Muscle layer of duodenum (tissue), 2 donors: ENCODE measurements at regions not wholly inside any gene's neighbourhood (a gene's known extent, or its start where the extent isn't known, plus 50 kb on each side); places are given as distances from the start of the nearest gene placed in this dataset.
"Not testable (repeated sequence)": the region's sequence is repeated elsewhere in the genome, so short reads cannot be mapped to it uniquely, and the experiment has no call there.

ENCODE experiments used
- H3K27ac ChIP-seq: one replicate; pipeline ENCODE4 v1.7.0; 2013; ENCODE audit warnings: mild to moderate bottlenecking, low read length
- H3K27me3 ChIP-seq: one replicate; pipeline ENCODE4 v1.7.0; 2013; ENCODE audit warnings: low read depth, mild to moderate bottlenecking, control low read depth, low read length
- H3K36me3 ChIP-seq, 2 donors: one replicate each; pipeline ENCODE4 v1.7.0; 2013; ENCODE audit warnings: low read length in 2 of 2, control low read depth in 1 of 2, mild to moderate bottlenecking in 1 of 2; ENCODE audit not compliant: insufficient read depth in 2 of 2, control insufficient read depth in 1 of 2
- H3K4me1 ChIP-seq, 2 donors: one replicate each; pipeline ENCODE4 v1.7.0; 2013; ENCODE audit warnings: low read length in 2 of 2, mild to moderate bottlenecking in 2 of 2, control low read depth in 1 of 2, moderate library complexity in 1 of 2; ENCODE audit not compliant: insufficient read depth in 2 of 2, control insufficient read depth in 1 of 2
- H3K4me3 ChIP-seq, 2 donors: one replicate each; pipeline ENCODE4 v1.7.0; 2013; ENCODE audit warnings: low read length in 2 of 2, low read depth in 1 of 2, mild to moderate bottlenecking in 1 of 2
- H3K9me3 ChIP-seq, 2 donors: one replicate each; pipeline ENCODE4 v1.7.0; 2013; ENCODE audit warnings: low read length in 2 of 2, control low read depth in 1 of 2, mild to moderate bottlenecking in 1 of 2; ENCODE audit not compliant: control insufficient read depth in 1 of 2
- donor health status: healthy.

- Histone ChIP-seq H3K27me3 (no peaks in the 10 kb centered on the region), H3K9me3 (no peaks in the 10 kb centered on the region), H3K27ac (no peak overlapping the region), H3K36me3 (no peaks in the 10 kb centered on the region), H3K4me1 (no peaks in the 10 kb centered on the region), H3K4me3 (no peak overlapping the region)
These were observed 1011.8 kb downstream of the PLA2G4A start for GRCh38 chr1:187840557-187840956.

DNA sequence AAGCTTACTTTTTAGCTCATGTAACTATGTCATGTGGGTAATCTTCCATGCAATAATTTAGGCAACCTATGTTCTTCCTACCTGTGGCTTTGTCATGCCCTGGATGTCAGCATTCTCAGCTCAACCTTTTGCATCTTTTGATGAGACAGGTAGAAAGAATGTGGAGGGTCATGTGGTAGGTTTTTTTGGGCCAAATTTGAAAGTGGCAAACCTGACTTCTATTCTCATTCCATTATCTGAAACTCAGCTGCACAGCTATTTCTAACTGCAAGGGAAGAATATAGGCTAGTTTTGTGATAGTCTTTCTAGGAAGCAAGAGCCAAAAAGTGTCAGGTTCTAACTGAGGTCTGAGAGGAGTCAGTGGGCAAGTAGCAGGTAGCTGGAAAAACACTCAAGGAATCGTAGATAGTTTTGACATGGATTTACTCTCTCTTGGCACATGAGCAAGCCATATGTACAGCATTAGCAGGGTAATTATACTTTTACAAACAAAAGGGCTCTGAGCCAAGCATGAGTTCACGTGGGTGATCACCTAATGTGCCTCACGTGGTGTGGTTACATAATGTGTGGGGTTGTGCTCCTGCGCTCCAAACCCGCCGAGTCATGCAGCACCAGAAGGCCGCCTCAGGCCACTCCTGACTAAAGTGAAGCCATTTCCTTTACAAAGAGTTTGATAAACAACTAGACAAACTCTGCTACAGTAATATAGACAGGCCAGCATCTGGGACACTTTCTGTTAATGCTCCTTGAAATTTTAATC lies 1013.8 kb downstream of the PLA2G4A start:
- H3K4me1 ChIP-seq: no peaks in the 10 kb centered on the region
- H3K9me3 ChIP-seq: no peaks in the 10 kb centered on the region
- H3K27me3 ChIP-seq: no peaks in the 10 kb centered on the region
- no peak overlapping the region for H3K4me3 ChIP-seq
- H3K27ac ChIP-seq: no peak overlapping the region
- H3K36me3 ChIP-seq: no peaks in the 10 kb centered on the region

DNA sequence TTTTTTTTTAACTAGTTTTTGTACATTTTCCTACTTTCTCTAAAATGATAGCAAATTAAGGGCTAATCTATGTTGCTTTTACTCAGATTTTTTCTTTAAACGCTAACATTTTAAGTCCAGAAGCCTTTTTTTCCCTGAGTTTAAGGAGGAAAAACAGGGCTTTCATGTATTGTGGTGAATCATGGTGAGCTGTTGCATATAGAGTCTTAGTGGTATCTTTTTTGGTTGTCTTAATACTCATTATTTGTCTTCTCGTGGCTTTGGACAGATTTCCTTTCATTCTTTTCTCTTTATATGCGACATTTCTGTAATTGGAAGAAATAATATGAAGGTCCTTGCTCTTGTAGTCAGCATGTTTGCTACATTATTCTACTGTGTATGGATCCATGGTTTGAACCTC lies 1015.6 kb downstream of the PLA2G4A start:
- Histone ChIP-seq H3K4me1 (no peaks in the 10 kb centered on the region), H3K27me3 (no peaks in the 10 kb centered on the region), H3K9me3 (no peaks in the 10 kb centered on the region), H3K4me3 (no peak overlapping the region), H3K27ac (no peak overlapping the region), H3K36me3 (no peaks in the 10 kb centered on the region)

GRCh38 chr1:187847531-187847930 lies 1018.8 kb downstream of the PLA2G4A start:
- Histone ChIP-seq H3K4me1 (no peaks in the 10 kb centered on the region), H3K36me3 (no peaks in the 10 kb centered on the region), H3K27me3 (no peaks in the 10 kb centered on the region), H3K9me3 (no peaks in the 10 kb centered on the region), H3K4me3 (no peak overlapping the region), H3K27ac (no peak overlapping the region)

DNA sequence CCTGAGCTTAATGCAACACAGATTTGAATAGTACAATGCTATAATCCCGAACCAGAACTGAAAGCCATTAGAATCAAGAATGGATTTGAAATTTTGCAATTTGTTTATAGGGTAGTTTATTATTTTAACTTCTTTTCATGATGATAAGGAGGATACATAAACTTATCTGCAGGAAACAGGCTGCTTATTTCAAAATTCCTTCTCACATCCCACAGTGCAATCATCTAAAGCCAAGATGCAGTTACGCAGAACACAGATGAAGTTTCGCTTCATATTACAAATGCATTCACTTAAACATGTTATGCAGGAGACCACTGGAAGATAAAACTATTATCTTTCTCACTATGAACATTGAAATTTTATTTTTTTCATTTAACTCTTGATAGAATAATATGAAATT lies 1019.6 kb downstream of the PLA2G4A start:
- Histone ChIP-seq H3K27ac (no peak overlapping the region), H3K4me1 (no peaks in the 10 kb centered on the region), H3K4me3 (no peak overlapping the region), H3K27me3 (no peaks in the 10 kb centered on the region), H3K36me3 (no peaks in the 10 kb centered on the region), H3K9me3 (no peaks in the 10 kb centered on the region)

DNA sequence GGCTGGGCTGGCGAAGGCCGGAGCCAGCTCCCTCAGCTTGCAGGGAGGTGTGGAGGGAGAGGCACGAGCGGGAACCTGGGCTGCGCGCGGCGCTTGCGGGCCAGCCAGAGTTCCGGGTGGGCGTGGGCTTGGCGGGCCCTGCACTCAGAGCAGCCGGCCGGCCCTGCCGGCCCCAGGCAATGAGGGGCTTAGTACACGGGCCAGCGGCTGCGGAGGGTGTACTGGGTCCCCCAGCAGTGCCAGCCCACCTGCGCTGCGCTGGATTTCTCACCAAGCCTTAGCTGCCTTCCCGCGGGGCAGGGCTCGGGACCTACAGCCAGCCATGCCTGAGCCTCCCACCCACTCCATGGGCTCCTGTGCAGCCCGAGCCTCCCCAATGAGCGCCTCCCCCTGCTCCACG lies 1021.4 kb downstream of the PLA2G4A start:
- H3K27me3 ChIP-seq, H3K36me3 ChIP-seq, H3K9me3 ChIP-seq, H3K4me3 ChIP-seq, H3K4me1 ChIP-seq, H3K27ac ChIP-seq: not testable (repeated sequence)

DNA sequence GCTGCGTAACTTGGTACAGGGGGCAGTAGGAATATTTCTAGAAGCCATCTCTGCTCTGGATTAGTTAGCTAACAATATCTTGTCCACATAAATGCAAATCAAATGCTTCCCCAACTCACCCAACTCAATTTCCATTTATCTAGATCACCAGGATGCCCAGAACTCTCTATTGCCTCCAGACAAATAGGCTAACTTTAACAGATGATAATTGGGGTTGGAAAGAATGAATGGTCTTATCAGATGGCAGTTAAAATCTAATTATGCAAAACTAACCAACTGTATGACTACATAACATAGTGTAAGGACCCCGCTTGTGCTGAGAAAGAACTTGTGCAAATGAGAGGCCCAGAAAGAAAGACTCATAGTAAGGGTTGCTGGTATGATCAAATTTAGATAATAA lies 1024.8 kb downstream of the PLA2G4A start:
- Histone ChIP-seq H3K27ac (no peak overlapping the region), H3K9me3 (no peaks in the 10 kb centered on the region), H3K27me3 (no peaks in the 10 kb centered on the region), H3K4me3 (no peak overlapping the region), H3K36me3 (no peaks in the 10 kb centered on the region), H3K4me1 (no peaks in the 10 kb centered on the region)

- Histone ChIP-seq H3K27me3 (no peaks in the 10 kb centered on the region), H3K4me1 (no peaks in the 10 kb centered on the region), H3K9me3 (no peaks in the 10 kb centered on the region), H3K4me3 (no peak overlapping the region), H3K36me3 (no peaks in the 10 kb centered on the region), H3K27ac (no peak overlapping the region)
These were observed 1025.7 kb downstream of the PLA2G4A start for GRCh38 chr1:187854457-187854856.

DNA sequence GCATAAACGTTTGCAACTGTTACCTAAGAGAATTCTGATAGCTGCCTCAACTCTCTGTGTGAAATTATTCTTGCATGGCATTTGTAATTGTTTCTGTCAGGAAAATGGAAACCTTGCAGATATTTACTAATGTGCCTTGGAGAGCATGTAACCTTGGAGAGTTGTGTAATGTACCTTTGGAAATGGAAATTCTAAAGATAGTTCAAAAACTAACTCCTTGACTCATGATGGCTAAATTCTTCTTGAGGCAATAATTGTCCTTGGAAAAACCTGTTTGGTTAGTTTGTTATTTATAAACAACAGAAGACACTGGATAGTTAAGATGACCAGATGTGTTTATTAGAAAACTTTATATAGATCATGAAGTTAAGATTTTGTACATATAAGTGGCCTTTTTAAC lies 1033.8 kb downstream of the PLA2G4A start:
- Histone ChIP-seq H3K27me3 (no peaks in the 10 kb centered on the region), H3K36me3 (no peaks in the 10 kb centered on the region), H3K4me1 (no peaks in the 10 kb centered on the region), H3K4me3 (no peak overlapping the region), H3K9me3 (no peaks in the 10 kb centered on the region), H3K27ac (no peak overlapping the region)

- H3K36me3 ChIP-seq: no peaks in the 10 kb centered on the region
- no peaks in the 10 kb centered on the region for H3K27me3 ChIP-seq
- H3K9me3 ChIP-seq: no peaks in the 10 kb centered on the region
- H3K4me3 ChIP-seq: no peak overlapping the region
- no peak overlapping the region for H3K27ac ChIP-seq
- no peaks in the 10 kb centered on the region for H3K4me1 ChIP-seq
These were observed 1041.8 kb downstream of the PLA2G4A start for GRCh38 chr1:187870552-187870951.

DNA sequence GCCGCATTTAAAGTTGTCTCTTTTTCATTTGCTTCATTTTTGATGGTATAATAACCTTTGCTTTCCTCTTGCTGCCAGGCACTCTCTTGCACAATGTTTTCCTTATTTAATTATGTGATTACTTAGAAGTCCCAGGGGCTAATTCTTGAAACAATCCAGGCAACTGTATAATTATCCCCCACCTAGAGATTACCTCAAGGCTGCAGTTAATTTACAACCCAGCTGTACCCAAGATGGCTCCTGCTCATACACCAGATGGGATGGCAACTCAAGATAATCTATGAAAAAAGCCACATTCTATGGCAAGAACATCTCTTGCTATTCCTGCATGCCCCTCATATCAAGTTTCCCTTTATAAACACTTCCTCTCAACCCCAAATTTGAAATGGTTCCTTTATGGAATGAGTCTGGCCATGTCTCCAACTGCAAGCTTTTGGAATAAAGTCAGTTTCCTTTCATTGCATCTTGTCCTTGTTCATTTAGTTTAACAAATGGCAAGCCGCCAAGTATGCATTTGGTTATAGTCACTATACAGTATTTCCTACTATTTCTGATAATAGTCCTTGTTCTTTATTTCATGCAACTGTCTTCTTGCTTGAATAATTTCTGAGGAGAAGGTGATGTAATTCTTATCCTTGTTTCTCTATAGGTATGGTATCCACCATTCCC lies 1042.6 kb downstream of the PLA2G4A start:
- H3K4me1 ChIP-seq: no peaks in the 10 kb centered on the region
- H3K36me3 ChIP-seq: no peaks in the 10 kb centered on the region
- no peak overlapping the region for H3K27ac ChIP-seq
- H3K27me3 ChIP-seq: no peaks in the 10 kb centered on the region
- no peaks in the 10 kb centered on the region for H3K9me3 ChIP-seq
- H3K4me3 ChIP-seq: no peak overlapping the region

GRCh38 chr1:187872550-187872949 lies 1043.8 kb downstream of the PLA2G4A start:
- Histone ChIP-seq H3K27me3 (no peaks in the 10 kb centered on the region), H3K36me3 (no peaks in the 10 kb centered on the region), H3K4me1 (no peaks in the 10 kb centered on the region), H3K4me3 (no peak overlapping the region), H3K27ac (no peak overlapping the region), H3K9me3 (no peaks in the 10 kb centered on the region)
